NB4 (cell line): ENCODE measurements at regions not wholly inside any gene's neighbourhood (a gene's known extent, or its start where the extent isn't known, plus 50 kb on each side); places are given as distances from the start of the nearest gene placed in this dataset.
A peak's percentile ranks its signal among the peaks of the same experiment; 100 is the strongest.

Experiments used
- POLR2A ChIP-seq: IDR thresholded peaks from 2 replicates; pipeline ENCODE4 v1.6.1; 2011; ENCODE audit warnings: mild to moderate bottlenecking; ENCODE audit not compliant: insufficient read length; ENCODE audit errors: extremely low read depth
- TF ChIP-seq, protein P1 (sequence below): IDR thresholded peaks from one replicate; pipeline ENCODE4 v1.5.1; 2012; ENCODE audit warnings: low read depth, low read length
- TF ChIP-seq, protein P2 (sequence below): IDR thresholded peaks from 2 replicates; pipeline ENCODE4 v1.6.1; 2011; ENCODE audit warnings: low read depth, low read length

DNA sequence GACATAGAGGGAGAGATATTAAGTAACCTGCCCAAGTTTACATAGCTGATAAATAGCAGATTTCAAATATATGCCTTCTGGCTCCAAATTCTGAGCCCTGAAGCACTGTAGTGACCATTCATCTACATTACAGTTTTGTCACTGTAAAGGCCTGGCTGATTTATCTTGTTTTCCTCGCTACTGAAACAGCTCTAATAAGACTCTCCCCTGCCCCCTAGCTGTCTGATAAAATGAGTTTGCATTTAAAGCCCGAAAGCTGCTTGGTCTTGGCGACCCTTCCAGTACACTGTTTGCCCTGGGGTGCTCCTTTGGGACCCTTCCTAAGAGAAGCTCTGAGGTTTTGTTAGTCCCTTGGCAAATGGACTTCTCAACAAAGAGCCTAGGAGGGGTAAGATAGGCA lies 59.7 kb upstream of the RAB11FIP2 start:
- TF ChIP-seq, protein P1, sequence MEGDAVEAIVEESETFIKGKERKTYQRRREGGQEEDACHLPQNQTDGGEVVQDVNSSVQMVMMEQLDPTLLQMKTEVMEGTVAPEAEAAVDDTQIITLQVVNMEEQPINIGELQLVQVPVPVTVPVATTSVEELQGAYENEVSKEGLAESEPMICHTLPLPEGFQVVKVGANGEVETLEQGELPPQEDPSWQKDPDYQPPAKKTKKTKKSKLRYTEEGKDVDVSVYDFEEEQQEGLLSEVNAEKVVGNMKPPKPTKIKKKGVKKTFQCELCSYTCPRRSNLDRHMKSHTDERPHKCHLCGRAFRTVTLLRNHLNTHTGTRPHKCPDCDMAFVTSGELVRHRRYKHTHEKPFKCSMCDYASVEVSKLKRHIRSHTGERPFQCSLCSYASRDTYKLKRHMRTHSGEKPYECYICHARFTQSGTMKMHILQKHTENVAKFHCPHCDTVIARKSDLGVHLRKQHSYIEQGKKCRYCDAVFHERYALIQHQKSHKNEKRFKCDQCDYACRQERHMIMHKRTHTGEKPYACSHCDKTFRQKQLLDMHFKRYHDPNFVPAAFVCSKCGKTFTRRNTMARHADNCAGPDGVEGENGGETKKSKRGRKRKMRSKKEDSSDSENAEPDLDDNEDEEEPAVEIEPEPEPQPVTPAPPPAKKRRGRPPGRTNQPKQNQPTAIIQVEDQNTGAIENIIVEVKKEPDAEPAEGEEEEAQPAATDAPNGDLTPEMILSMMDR: peak; percentile 35
- TF ChIP-seq, protein P2, sequence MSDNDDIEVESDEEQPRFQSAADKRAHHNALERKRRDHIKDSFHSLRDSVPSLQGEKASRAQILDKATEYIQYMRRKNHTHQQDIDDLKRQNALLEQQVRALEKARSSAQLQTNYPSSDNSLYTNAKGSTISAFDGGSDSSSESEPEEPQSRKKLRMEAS: no peak
- no peak for TF ChIP-seq POLR2A
